Aorta (tissue), 5 donors: ENCODE measurements at regions not wholly inside any gene's neighbourhood (a gene's known extent, or its start where the extent isn't known, plus 50 kb on each side); places are given as distances from the start of the nearest gene placed in this dataset.
A peak's percentile ranks its signal among the peaks of the same experiment; 100 is the strongest.

ENCODE experiments used
- ATAC-seq: fragments of 200-7000 bp; cut with Tn5 transposase; one replicate; pipeline ENCODE4 v1.9.1; 2022; ENCODE audit warnings: moderate library complexity; ENCODE audit not compliant: low FRiP score
- DNase-seq, 2 donors: peaks; one replicate each; pipeline ENCODE4 v3.0.0-alpha.2; 2020
- H3K27ac ChIP-seq, 2 donors: one replicate each; pipeline ENCODE4 v1.5.1; 2013; ENCODE audit warnings: low read length in 2 of 2, mild to moderate bottlenecking in 2 of 2, moderate library complexity in 2 of 2, control low read depth in 1 of 2, inconsistent platforms in 1 of 2, low read depth in 1 of 2
- H3K27me3 ChIP-seq, 2 donors: one replicate each; pipeline ENCODE4 v1.6.1; 2013; ENCODE audit warnings: control low read depth in 1 of 2, low read length in 1 of 2, mild to moderate bottlenecking in 1 of 2, moderate library complexity in 1 of 2; ENCODE audit not compliant: insufficient read depth in 2 of 2, control insufficient read depth in 1 of 2
- H3K36me3 ChIP-seq, 2 donors: one replicate each; pipeline ENCODE4 v1.6.1; 2013; ENCODE audit warnings: control low read depth in 1 of 2, low read length in 1 of 2, mild to moderate bottlenecking in 1 of 2; ENCODE audit not compliant: insufficient read depth in 2 of 2, control insufficient read depth in 1 of 2
- H3K4me1 ChIP-seq, 2 donors: one replicate each; pipeline ENCODE4 v1.6.1; 2013; ENCODE audit warnings: low read length in 2 of 2, control low read depth in 1 of 2, mild to moderate bottlenecking in 1 of 2, moderate library complexity in 1 of 2; ENCODE audit not compliant: insufficient read depth in 2 of 2, control insufficient read depth in 1 of 2
- H3K4me3 ChIP-seq, 2 donors: one replicate each; pipeline ENCODE4 v1.5.1; 2013; ENCODE audit warnings: low read length in 2 of 2, control low read depth in 1 of 2, mild to moderate bottlenecking in 1 of 2
- H3K9me3 ChIP-seq: one replicate; pipeline ENCODE4 v1.6.1; 2013; ENCODE audit warnings: mild to moderate bottlenecking, low read length; ENCODE audit not compliant: control insufficient read depth
- WGBS, 2 donors: extraction: QIAGEN DNeasy Blood & Tissue Kit; methylation state at CpG; one replicate each; pipeline ENCODE4 v1.1.7; 2013; 5-methylcytosine and 5-hydroxymethylcytosine counted together
- intact Hi-C, 2 donors: fragments of 100-400 bp; cut with DNase I; formaldehyde crosslinking; loops; one replicate each; pipeline versions ENCODE4 v1.14.2 to v1.15.0; 2022
- donor health status: healthy with polysubstance abuse.
- donor health status: Bipolar disorder and iron deficiency.
- donor health status: DM: no; HTN: no; CAD: no.
- donor health status: DM: no; HTN: no; CAD: no.
- donor health status: DM: yes; HTN: yes; CAD: no.

GRCh38 chr21:38605236-38605635 is 107.0 kb upstream of the ERG start:
- DNase-seq (no peak), ATAC-seq (no peak)
- Histone ChIP-seq H3K4me3 (peak overlapping the region in 1 of 2 donors; percentile 26), H3K4me1 (peaks cover 0 to 6% of the 10 kb centered on the region in 2 donors), H3K36me3 (no peaks in the 10 kb centered on the region), H3K27me3 (no peaks in the 10 kb centered on the region), H3K27ac (peak overlapping the region; percentile 14 to 96), H3K9me3 (no peaks in the 10 kb centered on the region)
- intact Hi-C loops, result no loop called here
- WGBS, 2 donors, result 11 to 18% methylated on average over 3 of the region's 3 CpGs

GRCh38 chr21:38609580-38609979 is 111.3 kb upstream of the ERG start:
- intact Hi-C loops, result no loop called here
- H3K4me1 ChIP-seq, result peaks cover 5 to 8% of the 10 kb centered on the region in 2 donors
- no peaks in the 10 kb centered on the region for H3K27me3 ChIP-seq
- H3K36me3 ChIP-seq, result no peaks in the 10 kb centered on the region
- 64 to 75% methylated on average over 4 of the region's 4 CpGs for WGBS, 2 donors
- DNase-seq (no peak), ATAC-seq (no peak)
- H3K4me3 ChIP-seq, result no peak overlapping the region
- H3K9me3 ChIP-seq, result no peaks in the 10 kb centered on the region
- no peak overlapping the region for H3K27ac ChIP-seq

- no peak for DNase-seq
- H3K4me3 ChIP-seq, result no peak overlapping the region
- intact Hi-C loops, result loop anchor here in 1 of 2 donors (5.0 kb wide), 1 partner anchor 37 kb away; no protein-coding TSS in a partner anchor
- no peaks in the 10 kb centered on the region for H3K36me3 ChIP-seq
- ATAC-seq, result peak; percentile 55
- peaks cover 2 to 5% of the 10 kb centered on the region in 2 donors for H3K4me1 ChIP-seq
- peak overlapping the region; percentile 69 to 85 for H3K27ac ChIP-seq
- WGBS, 2 donors, result 5 to 12% methylated on average over 9 of the region's 9 CpGs
- no peaks in the 10 kb centered on the region for H3K9me3 ChIP-seq
- H3K27me3 ChIP-seq, result no peaks in the 10 kb centered on the region
Measured at GRCh38 chr21:38610623-38611251, 112.5 kb upstream of the ERG start.

- intact Hi-C loops, result loop anchor here in 1 of 2 donors (5.0 kb wide), 1 partner anchor 36 kb away; no protein-coding TSS in a partner anchor
- Histone ChIP-seq H3K9me3 (no peaks in the 10 kb centered on the region), H3K27ac (peak overlapping the region; percentile 85 to 91), H3K4me1 (peaks cover 2 to 5% of the 10 kb centered on the region in 2 donors), H3K36me3 (no peaks in the 10 kb centered on the region), H3K4me3 (no peak overlapping the region), H3K27me3 (no peaks in the 10 kb centered on the region)
- peak; percentile 59 to 84 for DNase-seq
- ATAC-seq, result peak; percentile 81
- WGBS, 2 donors, result 6 to 8% methylated on average over 8 of the region's 8 CpGs
Measured at GRCh38 chr21:38611277-38611676, 113.0 kb upstream of the ERG start.

- 79 to 81% methylated on average over 6 of the region's 6 CpGs for WGBS, 2 donors
- no peak overlapping the region for H3K27ac ChIP-seq
- H3K36me3 ChIP-seq, result no peaks in the 10 kb centered on the region
- ATAC-seq (no peak), DNase-seq (no peak)
- no peaks in the 10 kb centered on the region for H3K9me3 ChIP-seq
- intact Hi-C loops, result loop anchor here in 1 of 2 donors (5.0 kb wide), 1 partner anchor 34 kb away; no protein-coding TSS in a partner anchor
- no peaks in the 10 kb centered on the region for H3K27me3 ChIP-seq
- H3K4me1 ChIP-seq, result peaks cover 5% of the 10 kb centered on the region in 2 donors
- no peak overlapping the region for H3K4me3 ChIP-seq
Measured at GRCh38 chr21:38613686-38614085, 115.4 kb upstream of the ERG start.

GRCh38 chr21:38614558-38614957 is 116.3 kb upstream of the ERG start:
- H3K27me3 ChIP-seq, result no peaks in the 10 kb centered on the region
- intact Hi-C loops, result loop anchor here in 1 of 2 donors (5.0 kb wide), 1 partner anchor 33 kb away; no protein-coding TSS in a partner anchor
- DNase-seq, result no peak
- WGBS, 2 donors, result 78% methylated on average over 5 of the region's 5 CpGs
- H3K9me3 ChIP-seq, result no peaks in the 10 kb centered on the region
- peaks cover 5% of the 10 kb centered on the region in 2 donors for H3K4me1 ChIP-seq
- no peak overlapping the region for H3K4me3 ChIP-seq
- no peaks in the 10 kb centered on the region for H3K36me3 ChIP-seq
- ATAC-seq, result no peak
- no peak overlapping the region for H3K27ac ChIP-seq

- no peak overlapping the region for H3K27ac ChIP-seq
- 57 to 62% methylated on average over 2 of the region's 2 CpGs for WGBS, 2 donors
- ATAC-seq (no peak), DNase-seq (no peak)
- H3K36me3 ChIP-seq, result no peaks in the 10 kb centered on the region
- intact Hi-C loops, result no loop called here
- no peak overlapping the region for H3K4me3 ChIP-seq
- H3K9me3 ChIP-seq, result no peaks in the 10 kb centered on the region
- H3K4me1 ChIP-seq, result peaks cover 6 to 9% of the 10 kb centered on the region in 2 donors
- no peaks in the 10 kb centered on the region for H3K27me3 ChIP-seq
Measured at GRCh38 chr21:38619480-38619879, 121.2 kb upstream of the ERG start.

GRCh38 chr21:38619992-38620479 is 121.8 kb upstream of the ERG start:
- peak; percentile 78 for ATAC-seq
- Histone ChIP-seq H3K27ac (peak overlapping the region in 1 of 2 donors; percentile 41), H3K4me1 (peaks cover 5 to 9% of the 10 kb centered on the region in 2 donors), H3K4me3 (no peak overlapping the region), H3K27me3 (no peaks in the 10 kb centered on the region), H3K9me3 (no peaks in the 10 kb centered on the region), H3K36me3 (no peaks in the 10 kb centered on the region)
- peak; percentile 82 to 88 for DNase-seq
- intact Hi-C loops, result no loop called here
- 3 to 5% methylated on average over 9 of the region's 9 CpGs for WGBS, 2 donors

- DNase-seq (no peak), ATAC-seq (no peak)
- Histone ChIP-seq H3K4me3 (no peak overlapping the region), H3K27ac (peak overlapping the region in 1 of 2 donors; percentile 78), H3K27me3 (no peaks in the 10 kb centered on the region), H3K9me3 (no peaks in the 10 kb centered on the region), H3K4me1 (peaks cover 5 to 9% of the 10 kb centered on the region in 2 donors), H3K36me3 (no peaks in the 10 kb centered on the region)
- intact Hi-C loops, result no loop called here
- WGBS, 2 donors, result 94 to 100% methylated on average over 3 of the region's 3 CpGs
Measured at GRCh38 chr21:38621132-38621531, 122.9 kb upstream of the ERG start.
